Brain microvascular endothelial cell (primary cell): ENCODE measurements at regions not wholly inside any gene's neighbourhood (a gene's known extent, or its start where the extent isn't known, plus 50 kb on each side); places are given as distances from the start of the nearest gene placed in this dataset.

Experiments
- DNase-seq: peaks from one replicate; pipeline ENCODE4 v3.0.0-alpha.2; 2020
- H3K27ac ChIP-seq: fragments of 250-450 bp; sonication (Bioruptor Pico); 2 replicates; pipeline ENCODE4 v1.5.1; 2020; ENCODE audit warnings: mild to moderate bottlenecking, moderate library complexity
- H3K27me3 ChIP-seq: fragments of 250-450 bp; sonication (Bioruptor Pico); replicated peaks from 2 replicates; pipeline ENCODE4 v1.5.1; 2020; ENCODE audit warnings: mild to moderate bottlenecking
- H3K36me3 ChIP-seq: fragments of 250-450 bp; sonication (Bioruptor Pico); replicated peaks from 2 replicates; pipeline ENCODE4 v1.5.1; 2020; ENCODE audit warnings: mild to moderate bottlenecking
- H3K4me3 ChIP-seq: 2 replicates; pipeline ENCODE4 v1.5.1; 2011; ENCODE audit warnings: low read depth, mild to moderate bottlenecking, control low read depth, low read length, moderate library complexity
- CTCF ChIP-seq: IDR thresholded peaks from 2 replicates; pipeline ENCODE4 v1.5.1; 2011; ENCODE audit warnings: low read depth, mild to moderate bottlenecking, moderate library complexity, low read length, control low read depth, inconsistent platforms; ENCODE audit errors: missing control alignments
- in situ Hi-C: cut with HindIII; loops from 2 replicates; pipeline ENCODE4 v1.10.0; 2017; ENCODE audit warnings: low sequenced_read_pairs, low pct_ligation_motif_present

- no peak for TF ChIP-seq CTCF
- Histone ChIP-seq H3K36me3 (no peaks in the 10 kb centered on the region), H3K4me3 (no peak overlapping the region), H3K27me3 (no peaks in the 10 kb centered on the region), H3K27ac (no peak overlapping the region)
- no peak for DNase-seq
- in situ Hi-C loops, result no loop called here
Observed at GRCh38 chr9:126036881-126037291, 289.7 kb downstream of the PBX3 start.

- Histone ChIP-seq H3K4me3 (no peak overlapping the region), H3K27ac (no peak overlapping the region), H3K36me3 (no peaks in the 10 kb centered on the region), H3K27me3 (no peaks in the 10 kb centered on the region)
- in situ Hi-C loops, result no loop called here
- no peak for TF ChIP-seq CTCF
- DNase-seq, result no peak
Observed at GRCh38 chr9:126038790-126039189, 287.8 kb upstream of the MVB12B start.

GRCh38 chr9:126043681-126044080 is 282.9 kb upstream of the MVB12B start:
- DNase-seq, result no peak
- TF ChIP-seq CTCF, result no peak
- in situ Hi-C loops, result no loop called here
- H3K27me3 ChIP-seq, result no peaks in the 10 kb centered on the region
- no peaks in the 10 kb centered on the region for H3K36me3 ChIP-seq
- H3K4me3 ChIP-seq, result no peak overlapping the region
- H3K27ac ChIP-seq, result no peak overlapping the region

GRCh38 chr9:126049088-126049487 is 277.5 kb upstream of the MVB12B start:
- DNase-seq, result no peak
- H3K27me3 ChIP-seq, result no peaks in the 10 kb centered on the region

GRCh38 chr9:126049896-126050604 is 276.6 kb upstream of the MVB12B start:
- Histone ChIP-seq H3K27ac (no peak overlapping the region), H3K4me3 (no peak overlapping the region), H3K36me3 (no peaks in the 10 kb centered on the region), H3K27me3 (no peaks in the 10 kb centered on the region)
- in situ Hi-C loops, result no loop called here
- no peak for DNase-seq
- TF ChIP-seq CTCF, result no peak

More at GRCh38 chr9:126049088-126049487, 277.5 kb upstream of the MVB12B start:
- no peak overlapping the region for H3K4me3 ChIP-seq
- no peaks in the 10 kb centered on the region for H3K36me3 ChIP-seq
- in situ Hi-C loops, result no loop called here
- TF ChIP-seq CTCF, result no peak
- no peak overlapping the region for H3K27ac ChIP-seq

GRCh38 chr9:126050605-126050990 is 276.0 kb upstream of the MVB12B start:
- in situ Hi-C loops, result no loop called here
- no peak for DNase-seq
- H3K27me3 ChIP-seq, result no peaks in the 10 kb centered on the region
- no peak overlapping the region for H3K27ac ChIP-seq
- no peaks in the 10 kb centered on the region for H3K36me3 ChIP-seq
- no peak overlapping the region for H3K4me3 ChIP-seq
- no peak for TF ChIP-seq CTCF
